Ishikawa (cell line): ENCODE measurements at regions not wholly inside any gene's neighbourhood (a gene's known extent, or its start where the extent isn't known, plus 50 kb on each side); places are given as distances from the start of the nearest gene placed in this dataset.

Experiments
- CEBPB ChIP-seq: IDR thresholded peaks from 2 replicates; pipeline ENCODE4 v1.6.1; 2012
- CREB1 ChIP-seq: IDR thresholded peaks from 2 replicates; pipeline ENCODE4 v1.6.1; 2012; ENCODE audit warnings: low read depth
- EGR1 ChIP-seq: IDR thresholded peaks from 2 replicates; pipeline ENCODE4 v1.6.1; 2012
- EP300 ChIP-seq: IDR thresholded peaks from 2 replicates; pipeline ENCODE4 v1.6.1; 2012; ENCODE audit warnings: borderline replicate concordance
- FOXM1 ChIP-seq: IDR thresholded peaks from 2 replicates; pipeline ENCODE4 v1.6.1; 2012; ENCODE audit warnings: low read depth, borderline replicate concordance
- NFIC ChIP-seq: IDR thresholded peaks from 2 replicates; pipeline ENCODE4 v1.6.1; 2012
- RAD21 ChIP-seq: IDR thresholded peaks from 2 replicates; pipeline ENCODE4 v1.6.1; 2012; ENCODE audit warnings: low read depth
- TAF1 ChIP-seq: IDR thresholded peaks from 2 replicates; pipeline ENCODE4 v1.6.1; 2012; ENCODE audit warnings: low read depth, mild to moderate bottlenecking
- TCF12 ChIP-seq: IDR thresholded peaks from 2 replicates; pipeline ENCODE4 v1.6.1; 2012; ENCODE audit warnings: low read depth
- TEAD4 ChIP-seq: IDR thresholded peaks from 2 replicates; pipeline ENCODE4 v1.6.1; 2012
- YY1 ChIP-seq: IDR thresholded peaks from 2 replicates; pipeline ENCODE4 v1.6.1; 2012; ENCODE audit warnings: low read depth
- TF ChIP-seq, protein P1 (sequence below): IDR thresholded peaks from 2 replicates; pipeline ENCODE4 v1.6.1; 2012; ENCODE audit warnings: low read depth, mild to moderate bottlenecking
- TF ChIP-seq, protein P2 (sequence below): IDR thresholded peaks from 2 replicates; pipeline ENCODE4 v1.6.1; 2012
- TF ChIP-seq, protein P3 (sequence below): IDR thresholded peaks from 2 replicates; pipeline ENCODE4 v1.6.1; 2012

DNA sequence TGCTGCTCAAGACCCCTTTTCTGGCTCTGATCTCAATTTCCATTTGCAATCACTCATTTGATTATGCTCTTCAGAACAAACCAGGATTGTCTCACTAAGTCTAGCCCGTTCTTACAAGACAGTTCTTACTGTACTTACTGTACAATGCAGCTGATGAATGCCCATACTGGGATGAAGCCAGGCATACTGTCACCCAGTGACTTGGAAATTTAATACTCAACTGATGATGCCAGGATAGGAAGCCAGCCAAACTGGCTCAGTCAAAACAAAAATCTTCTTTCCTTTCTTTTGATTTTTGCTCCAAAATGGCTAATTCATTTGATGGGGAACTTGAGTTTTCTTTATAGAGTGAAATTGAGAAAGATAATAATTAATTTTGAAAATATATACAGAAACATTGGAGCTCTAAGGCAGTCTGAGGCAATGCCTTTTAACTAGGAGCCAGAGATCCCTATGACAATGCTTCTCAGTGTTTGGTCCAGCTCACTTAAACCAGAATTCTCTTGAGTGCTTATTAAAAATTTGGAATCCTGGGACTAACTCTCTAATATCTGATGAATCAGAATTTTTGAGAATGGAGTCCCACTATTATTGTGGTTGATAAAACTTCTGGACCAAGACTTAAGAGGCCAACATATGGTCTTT is 265.6 kb upstream of the THBS1 start:
- TF ChIP-seq, protein P1, sequence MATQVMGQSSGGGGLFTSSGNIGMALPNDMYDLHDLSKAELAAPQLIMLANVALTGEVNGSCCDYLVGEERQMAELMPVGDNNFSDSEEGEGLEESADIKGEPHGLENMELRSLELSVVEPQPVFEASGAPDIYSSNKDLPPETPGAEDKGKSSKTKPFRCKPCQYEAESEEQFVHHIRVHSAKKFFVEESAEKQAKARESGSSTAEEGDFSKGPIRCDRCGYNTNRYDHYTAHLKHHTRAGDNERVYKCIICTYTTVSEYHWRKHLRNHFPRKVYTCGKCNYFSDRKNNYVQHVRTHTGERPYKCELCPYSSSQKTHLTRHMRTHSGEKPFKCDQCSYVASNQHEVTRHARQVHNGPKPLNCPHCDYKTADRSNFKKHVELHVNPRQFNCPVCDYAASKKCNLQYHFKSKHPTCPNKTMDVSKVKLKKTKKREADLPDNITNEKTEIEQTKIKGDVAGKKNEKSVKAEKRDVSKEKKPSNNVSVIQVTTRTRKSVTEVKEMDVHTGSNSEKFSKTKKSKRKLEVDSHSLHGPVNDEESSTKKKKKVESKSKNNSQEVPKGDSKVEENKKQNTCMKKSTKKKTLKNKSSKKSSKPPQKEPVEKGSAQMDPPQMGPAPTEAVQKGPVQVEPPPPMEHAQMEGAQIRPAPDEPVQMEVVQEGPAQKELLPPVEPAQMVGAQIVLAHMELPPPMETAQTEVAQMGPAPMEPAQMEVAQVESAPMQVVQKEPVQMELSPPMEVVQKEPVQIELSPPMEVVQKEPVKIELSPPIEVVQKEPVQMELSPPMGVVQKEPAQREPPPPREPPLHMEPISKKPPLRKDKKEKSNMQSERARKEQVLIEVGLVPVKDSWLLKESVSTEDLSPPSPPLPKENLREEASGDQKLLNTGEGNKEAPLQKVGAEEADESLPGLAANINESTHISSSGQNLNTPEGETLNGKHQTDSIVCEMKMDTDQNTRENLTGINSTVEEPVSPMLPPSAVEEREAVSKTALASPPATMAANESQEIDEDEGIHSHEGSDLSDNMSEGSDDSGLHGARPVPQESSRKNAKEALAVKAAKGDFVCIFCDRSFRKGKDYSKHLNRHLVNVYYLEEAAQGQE = no peak
- TF ChIP-seq TAF1 (no peak), TCF12 (no peak), EP300 (no peak), CREB1 (no peak), NFIC (no peak), CEBPB (no peak), TEAD4 (no peak), YY1 (no peak), EGR1 (no peak), FOXM1 (no peak), RAD21 (no peak)
- TF ChIP-seq, protein P2, sequence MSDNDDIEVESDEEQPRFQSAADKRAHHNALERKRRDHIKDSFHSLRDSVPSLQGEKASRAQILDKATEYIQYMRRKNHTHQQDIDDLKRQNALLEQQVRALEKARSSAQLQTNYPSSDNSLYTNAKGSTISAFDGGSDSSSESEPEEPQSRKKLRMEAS = no peak
- TF ChIP-seq, protein P3, sequence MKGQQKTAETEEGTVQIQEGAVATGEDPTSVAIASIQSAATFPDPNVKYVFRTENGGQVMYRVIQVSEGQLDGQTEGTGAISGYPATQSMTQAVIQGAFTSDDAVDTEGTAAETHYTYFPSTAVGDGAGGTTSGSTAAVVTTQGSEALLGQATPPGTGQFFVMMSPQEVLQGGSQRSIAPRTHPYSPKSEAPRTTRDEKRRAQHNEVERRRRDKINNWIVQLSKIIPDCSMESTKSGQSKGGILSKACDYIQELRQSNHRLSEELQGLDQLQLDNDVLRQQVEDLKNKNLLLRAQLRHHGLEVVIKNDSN = no peak
